ENCODE measurements at regions not wholly inside any gene's neighbourhood (a gene's known extent, or its start where the extent isn't known, plus 50 kb on each side); places are given as distances from the start of the nearest gene placed in this dataset.

DNA sequence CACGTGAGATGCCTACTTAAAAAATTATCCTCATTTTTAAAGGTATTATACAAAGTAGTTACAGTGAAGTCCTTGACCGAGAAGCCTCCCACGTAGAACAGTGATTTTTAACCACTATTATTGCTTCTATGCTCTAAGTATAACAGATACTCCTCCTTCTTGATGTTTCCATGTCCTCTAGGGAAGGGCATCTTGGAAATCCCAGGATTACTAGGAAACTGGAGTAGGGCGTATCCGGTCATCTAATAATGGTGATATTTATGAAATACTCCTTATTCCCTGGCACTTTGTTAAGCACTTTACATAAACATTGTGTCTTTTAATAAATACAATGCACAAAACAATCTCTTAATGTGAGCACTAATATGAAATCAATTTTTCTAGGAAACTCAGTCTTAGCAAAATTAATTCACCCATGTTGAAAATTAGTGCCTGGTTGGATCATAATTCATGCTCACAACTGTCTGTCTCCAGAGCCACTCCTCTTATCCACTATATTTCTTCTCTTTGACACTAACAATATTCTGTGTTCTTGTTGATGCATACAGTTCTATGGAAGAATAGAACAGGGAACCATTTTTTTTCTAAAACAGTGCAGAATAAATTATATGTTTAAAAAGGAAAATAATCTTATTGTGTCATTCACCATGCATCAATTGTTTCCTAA lies 128.6 kb upstream of the SEMA3E start:
- no peaks in the 10 kb centered on the region for H3K36me3 Mint-ChIP-seq
- H3K36me3 ChIP-seq, result no peaks in the 10 kb centered on the region
- TF ChIP-seq EZH2phosphoT487 (IDR thresholded peaks at IDR 0.05) (no peak), EZH2 (IDR thresholded peaks at IDR 0.05) (no peak)
- TF ChIP-seq, protein P1, sequence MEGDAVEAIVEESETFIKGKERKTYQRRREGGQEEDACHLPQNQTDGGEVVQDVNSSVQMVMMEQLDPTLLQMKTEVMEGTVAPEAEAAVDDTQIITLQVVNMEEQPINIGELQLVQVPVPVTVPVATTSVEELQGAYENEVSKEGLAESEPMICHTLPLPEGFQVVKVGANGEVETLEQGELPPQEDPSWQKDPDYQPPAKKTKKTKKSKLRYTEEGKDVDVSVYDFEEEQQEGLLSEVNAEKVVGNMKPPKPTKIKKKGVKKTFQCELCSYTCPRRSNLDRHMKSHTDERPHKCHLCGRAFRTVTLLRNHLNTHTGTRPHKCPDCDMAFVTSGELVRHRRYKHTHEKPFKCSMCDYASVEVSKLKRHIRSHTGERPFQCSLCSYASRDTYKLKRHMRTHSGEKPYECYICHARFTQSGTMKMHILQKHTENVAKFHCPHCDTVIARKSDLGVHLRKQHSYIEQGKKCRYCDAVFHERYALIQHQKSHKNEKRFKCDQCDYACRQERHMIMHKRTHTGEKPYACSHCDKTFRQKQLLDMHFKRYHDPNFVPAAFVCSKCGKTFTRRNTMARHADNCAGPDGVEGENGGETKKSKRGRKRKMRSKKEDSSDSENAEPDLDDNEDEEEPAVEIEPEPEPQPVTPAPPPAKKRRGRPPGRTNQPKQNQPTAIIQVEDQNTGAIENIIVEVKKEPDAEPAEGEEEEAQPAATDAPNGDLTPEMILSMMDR (IDR thresholded peaks at IDR 0.05), result no peak
- H3K9me3 Mint-ChIP-seq, result no peaks in the 10 kb centered on the region
- no peaks in the 10 kb centered on the region for H3K4me1 Mint-ChIP-seq
- no peak overlapping the region for H2AFZ ChIP-seq (replicated peaks)
- H4K20me1 ChIP-seq (ENCODE audit: low read depth), result no peaks in the 10 kb centered on the region
- no peak overlapping the region for H3K4me3 ChIP-seq
- H3K27me3 Mint-ChIP-seq (ENCODE audit: insufficient read depth, low read depth), result no peaks in the 10 kb centered on the region
- H3K79me2 ChIP-seq (ENCODE audit: low read depth), result no peaks in the 10 kb centered on the region
- DNase-seq (ENCODE audit: low spot score), result no peak
- no peak overlapping the region for H3K27ac Mint-ChIP-seq
- no peak overlapping the region for H3K4me3 Mint-ChIP-seq
- no peak overlapping the region for H3K9ac ChIP-seq
- no peaks in the 10 kb centered on the region for H3K9me3 ChIP-seq (ENCODE audit: low read depth)
- no peak overlapping the region for H3K27ac ChIP-seq
- H3F3A ChIP-seq (ENCODE audit: low read depth), result no peaks in the 10 kb centered on the region
- H3K27me3 ChIP-seq, result no peaks in the 10 kb centered on the region
- H3K4me2 ChIP-seq, result no peak overlapping the region
- H3K4me1 ChIP-seq, result no peaks in the 10 kb centered on the region

DNA sequence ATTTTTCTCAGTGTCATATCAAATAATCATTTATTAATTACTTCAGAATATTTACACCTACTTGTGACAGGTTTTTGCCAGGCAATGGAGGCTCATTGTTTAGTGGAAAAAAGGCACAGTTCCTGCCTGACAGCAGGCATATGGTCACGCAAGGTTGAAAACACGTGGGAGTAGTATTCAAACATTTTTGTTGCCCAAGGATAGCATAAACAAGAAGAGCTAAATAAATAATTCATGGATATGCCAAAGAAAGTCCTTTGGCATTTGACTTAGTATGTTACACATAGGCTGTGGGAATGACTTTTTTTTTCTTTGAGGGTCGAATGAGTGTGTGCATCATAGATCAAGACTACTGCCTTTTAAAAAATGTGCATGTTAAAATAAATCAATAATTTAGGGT lies 120.5 kb upstream of the SEMA3E start:
- TF ChIP-seq, protein P1 (IDR thresholded peaks at IDR 0.05), result no peak
- no peak for TF ChIP-seq EZH2phosphoT487 (IDR thresholded peaks at IDR 0.05)
- no peak for TF ChIP-seq EZH2 (IDR thresholded peaks at IDR 0.05)
- H3K4me2 ChIP-seq, result no peak overlapping the region
- no peak overlapping the region for H3K9ac ChIP-seq
- H3K27ac ChIP-seq, result no peak overlapping the region
- no peaks in the 10 kb centered on the region for H3K27me3 Mint-ChIP-seq (ENCODE audit: insufficient read depth, low read depth)
- H3K36me3 ChIP-seq, result no peaks in the 10 kb centered on the region
- peaks cover 6% of the 10 kb centered on the region for H3K4me1 Mint-ChIP-seq
- no peaks in the 10 kb centered on the region for H3K9me3 Mint-ChIP-seq
- no peak overlapping the region for H3K4me3 ChIP-seq
- no peaks in the 10 kb centered on the region for H3K79me2 ChIP-seq (ENCODE audit: low read depth)
- H3K4me3 Mint-ChIP-seq, result no peak overlapping the region
- no peak overlapping the region for H2AFZ ChIP-seq (replicated peaks)
- no peaks in the 10 kb centered on the region for H3K36me3 Mint-ChIP-seq
- H3K4me1 ChIP-seq, result no peaks in the 10 kb centered on the region
- no peak overlapping the region for H3K27ac Mint-ChIP-seq
- DNase-seq (ENCODE audit: low spot score), result no peak
- H3F3A ChIP-seq (ENCODE audit: low read depth), result no peaks in the 10 kb centered on the region
- H4K20me1 ChIP-seq (ENCODE audit: low read depth), result no peaks in the 10 kb centered on the region
- H3K9me3 ChIP-seq (ENCODE audit: low read depth), result no peaks in the 10 kb centered on the region
- no peaks in the 10 kb centered on the region for H3K27me3 ChIP-seq

DNA sequence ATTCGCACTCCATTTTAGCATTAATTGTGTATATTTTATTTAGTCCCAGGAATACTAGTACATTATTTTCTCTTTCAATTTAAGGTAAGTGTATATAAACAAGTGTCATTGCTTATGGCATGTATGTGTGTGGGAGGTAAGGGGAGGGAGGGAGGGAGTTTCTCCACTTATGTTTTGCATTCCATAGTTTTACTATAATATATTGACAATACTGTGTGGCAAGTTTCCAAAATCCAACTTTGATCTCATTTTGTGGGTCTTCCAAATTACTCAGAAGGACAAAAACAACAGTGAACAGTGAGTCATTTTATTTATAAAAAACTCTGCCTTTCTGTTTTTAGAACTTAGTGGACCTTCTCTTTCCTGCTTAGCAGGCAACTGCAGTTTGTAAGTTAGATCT lies 102.3 kb upstream of the SEMA3E start:
- Histone ChIP-seq H3K36me3 (no peaks in the 10 kb centered on the region), H3F3A (ENCODE audit: low read depth) (no peaks in the 10 kb centered on the region), H4K20me1 (ENCODE audit: low read depth) (no peaks in the 10 kb centered on the region), H3K4me2 (no peak overlapping the region), H3K27ac (no peak overlapping the region), H2AFZ (replicated peaks) (no peak overlapping the region), H3K9ac (no peak overlapping the region), H3K4me3 (no peak overlapping the region), H3K4me1 (no peaks in the 10 kb centered on the region), H3K27me3 (no peaks in the 10 kb centered on the region), H3K79me2 (ENCODE audit: low read depth) (no peaks in the 10 kb centered on the region), H3K9me3 (ENCODE audit: low read depth) (peaks cover 11% of the 10 kb centered on the region)
- Mint-ChIP-seq H3K4me1 (no peaks in the 10 kb centered on the region), H3K27ac (no peak overlapping the region), H3K4me3 (no peak overlapping the region), H3K36me3 (no peaks in the 10 kb centered on the region), H3K27me3 (ENCODE audit: insufficient read depth, low read depth) (no peaks in the 10 kb centered on the region), H3K9me3 (peaks cover 8% of the 10 kb centered on the region)
- TF ChIP-seq EZH2phosphoT487 (IDR thresholded peaks at IDR 0.05), result no peak
- no peak for TF ChIP-seq EZH2 (IDR thresholded peaks at IDR 0.05)
- TF ChIP-seq, protein P1 (IDR thresholded peaks at IDR 0.05), result no peak
- DNase-seq (ENCODE audit: low spot score), result no peak

Data from neural progenitor cell (in vitro differentiated cells).